ENCODE measurements at regions not wholly inside any gene's neighbourhood (a gene's known extent, or its start where the extent isn't known, plus 50 kb on each side); places are given as distances from the start of the nearest gene placed in this dataset.

- Histone ChIP-seq H3K27ac (no peak overlapping the region), H3K9me3 (no peaks in the 10 kb centered on the region), H3K36me3 (no peaks in the 10 kb centered on the region), H3K27me3 (no peaks in the 10 kb centered on the region), H3K4me3 (no peak overlapping the region), H3K4me1 (peaks cover 0 to 16% (median 5%) of the 10 kb centered on the region in 4 donors)
- WGBS, 2 donors (ENCODE audit: low coverage in 1 of 2): 31 to 51% methylated on average over 3 of the region's 3 CpGs
- TF ChIP-seq POLR2AphosphoS5 (IDR thresholded peaks at IDR 0.05): no peak
- no peak for TF ChIP-seq POLR2A (IDR thresholded peaks at IDR 0.05)
- no peak for TF ChIP-seq EP300 (IDR thresholded peaks at IDR 0.05; ENCODE audit: low read depth)
- TF ChIP-seq, protein P1, sequence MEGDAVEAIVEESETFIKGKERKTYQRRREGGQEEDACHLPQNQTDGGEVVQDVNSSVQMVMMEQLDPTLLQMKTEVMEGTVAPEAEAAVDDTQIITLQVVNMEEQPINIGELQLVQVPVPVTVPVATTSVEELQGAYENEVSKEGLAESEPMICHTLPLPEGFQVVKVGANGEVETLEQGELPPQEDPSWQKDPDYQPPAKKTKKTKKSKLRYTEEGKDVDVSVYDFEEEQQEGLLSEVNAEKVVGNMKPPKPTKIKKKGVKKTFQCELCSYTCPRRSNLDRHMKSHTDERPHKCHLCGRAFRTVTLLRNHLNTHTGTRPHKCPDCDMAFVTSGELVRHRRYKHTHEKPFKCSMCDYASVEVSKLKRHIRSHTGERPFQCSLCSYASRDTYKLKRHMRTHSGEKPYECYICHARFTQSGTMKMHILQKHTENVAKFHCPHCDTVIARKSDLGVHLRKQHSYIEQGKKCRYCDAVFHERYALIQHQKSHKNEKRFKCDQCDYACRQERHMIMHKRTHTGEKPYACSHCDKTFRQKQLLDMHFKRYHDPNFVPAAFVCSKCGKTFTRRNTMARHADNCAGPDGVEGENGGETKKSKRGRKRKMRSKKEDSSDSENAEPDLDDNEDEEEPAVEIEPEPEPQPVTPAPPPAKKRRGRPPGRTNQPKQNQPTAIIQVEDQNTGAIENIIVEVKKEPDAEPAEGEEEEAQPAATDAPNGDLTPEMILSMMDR (IDR thresholded peaks at IDR 0.05): no peak
- in situ Hi-C loops (cut with MboI; ENCODE audit: low pct_ligation_motif_present in 1 of 4, low pct_unique_long_range_greater_than_20kb in 1 of 4, low sequenced_read_pairs in 3 of 4) (no loop called here), intact Hi-C loops (cut with DNase I; ENCODE audit: low total_unique reads) (no loop called here)
- DNase-seq: no peak
Observed at GRCh38 chr2:149767516-149767974, 180.0 kb upstream of the MMADHC start.

- no peaks in the 10 kb centered on the region for H3K27me3 ChIP-seq
- H3K4me3 ChIP-seq: no peak overlapping the region
- no peak overlapping the region for H3K27ac ChIP-seq
- H3K36me3 ChIP-seq: no peaks in the 10 kb centered on the region
- TF ChIP-seq POLR2A (IDR thresholded peaks at IDR 0.05): no peak
- TF ChIP-seq, protein P1 (IDR thresholded peaks at IDR 0.05): no peak
- TF ChIP-seq EP300 (IDR thresholded peaks at IDR 0.05; ENCODE audit: low read depth): no peak
- TF ChIP-seq POLR2AphosphoS5 (IDR thresholded peaks at IDR 0.05): no peak
- intact Hi-C loops (cut with DNase I; ENCODE audit: low total_unique reads) (no loop called here), in situ Hi-C loops (cut with MboI; ENCODE audit: low pct_ligation_motif_present in 1 of 4, low pct_unique_long_range_greater_than_20kb in 1 of 4, low sequenced_read_pairs in 3 of 4) (no loop called here)
- no peaks in the 10 kb centered on the region for H3K9me3 ChIP-seq
- no peak for DNase-seq
- H3K4me1 ChIP-seq: peaks cover 0 to 16% (median 5%) of the 10 kb centered on the region in 4 donors
Observed at GRCh38 chr2:149766339-149766738, 178.8 kb upstream of the MMADHC start.

DNA sequence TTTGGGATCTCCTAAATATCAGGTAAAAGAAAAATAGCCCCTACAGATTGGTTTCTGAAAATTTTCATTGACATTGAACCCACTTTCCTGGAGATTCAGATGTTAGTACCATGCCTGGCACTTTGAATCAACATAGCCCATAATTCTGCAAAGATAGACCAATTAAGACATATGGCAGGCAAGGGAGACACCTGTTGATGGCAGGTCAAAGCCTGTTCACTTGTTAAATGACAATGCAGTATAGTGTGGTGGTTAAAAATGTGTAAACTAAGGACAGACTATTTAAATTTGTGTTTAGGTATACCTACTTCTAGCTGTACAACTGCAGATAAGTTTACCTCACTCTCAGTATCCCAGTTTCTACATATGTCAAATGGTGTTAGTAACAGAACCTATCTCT, 178.1 kb upstream of the MMADHC start:
- no peak for DNase-seq
- in situ Hi-C loops (cut with MboI; ENCODE audit: low pct_ligation_motif_present in 1 of 4, low pct_unique_long_range_greater_than_20kb in 1 of 4, low sequenced_read_pairs in 3 of 4): no loop called here
- Histone ChIP-seq H3K27me3 (no peaks in the 10 kb centered on the region), H3K9me3 (no peaks in the 10 kb centered on the region), H3K4me1 (peaks cover 0 to 16% (median 5%) of the 10 kb centered on the region in 4 donors), H3K27ac (no peak overlapping the region), H3K36me3 (no peaks in the 10 kb centered on the region), H3K4me3 (no peak overlapping the region)
- no peak for TF ChIP-seq POLR2A (IDR thresholded peaks at IDR 0.05)
- intact Hi-C loops (cut with DNase I; ENCODE audit: low total_unique reads): no loop called here

DNA sequence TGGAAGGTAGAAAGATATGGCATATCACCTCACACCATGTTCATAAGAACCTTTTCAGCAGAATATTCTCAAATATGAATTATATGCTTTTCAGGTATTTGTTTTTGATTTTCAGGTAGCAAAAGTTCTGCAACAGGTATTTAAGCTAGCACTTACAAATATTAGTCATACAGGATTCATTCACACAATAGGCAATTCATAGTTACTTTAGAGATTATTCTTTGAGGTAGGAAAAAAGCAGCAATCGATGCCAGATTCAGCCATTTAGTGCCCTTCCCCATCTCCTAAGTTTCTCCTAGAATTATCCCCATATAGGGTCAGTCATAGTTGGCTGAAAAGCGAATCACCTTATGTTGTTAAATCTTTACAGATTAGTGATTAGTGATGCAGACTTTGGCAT, 177.4 kb upstream of the MMADHC start:
- in situ Hi-C loops (cut with MboI; ENCODE audit: low pct_ligation_motif_present in 1 of 4, low pct_unique_long_range_greater_than_20kb in 1 of 4, low sequenced_read_pairs in 3 of 4): no loop called here
- Histone ChIP-seq H3K27ac (no peak overlapping the region), H3K4me1 (peaks cover 0 to 16% (median 5%) of the 10 kb centered on the region in 4 donors), H3K4me3 (no peak overlapping the region), H3K36me3 (no peaks in the 10 kb centered on the region), H3K9me3 (no peaks in the 10 kb centered on the region), H3K27me3 (no peaks in the 10 kb centered on the region)
- DNase-seq: no peak
- intact Hi-C loops (cut with DNase I; ENCODE audit: low total_unique reads): no loop called here
- WGBS, 2 donors (ENCODE audit: low coverage in 1 of 2): 84 to 100% methylated on average over 2 of the region's 2 CpGs
- TF ChIP-seq EP300 (IDR thresholded peaks at IDR 0.05; ENCODE audit: low read depth): no peak
- TF ChIP-seq POLR2AphosphoS5 (IDR thresholded peaks at IDR 0.05): no peak
- TF ChIP-seq, protein P1 (IDR thresholded peaks at IDR 0.05): no peak
- no peak for TF ChIP-seq POLR2A (IDR thresholded peaks at IDR 0.05)

DNA sequence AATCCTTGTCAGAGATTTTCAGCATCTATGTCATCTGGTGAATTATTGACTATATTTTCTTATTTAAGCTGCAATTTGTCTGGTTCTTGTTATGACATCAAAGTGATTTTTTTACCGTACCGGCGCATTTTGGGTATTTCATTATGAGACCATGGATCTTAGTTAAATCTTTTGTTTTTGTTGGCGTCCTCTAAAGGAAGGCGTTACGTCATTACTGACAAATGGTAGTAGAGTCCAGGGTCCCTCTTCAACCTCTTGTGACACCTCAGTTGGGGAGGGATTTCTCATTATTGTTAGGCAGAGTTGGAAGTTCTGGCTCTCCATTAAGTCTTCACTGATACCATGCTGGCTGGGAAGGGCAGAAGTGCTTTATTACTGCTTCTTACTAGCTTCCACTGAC, 175.8 kb upstream of the MMADHC start:
- no peak for DNase-seq
- intact Hi-C loops (cut with DNase I; ENCODE audit: low total_unique reads): no loop called here
- peaks cover 0 to 12% (median 3%) of the 10 kb centered on the region in 4 donors for H3K4me1 ChIP-seq

More for the DNA sequence above, 175.8 kb upstream of the MMADHC start:
- H3K27ac ChIP-seq: no peak overlapping the region
- no peaks in the 10 kb centered on the region for H3K27me3 ChIP-seq
- no peaks in the 10 kb centered on the region for H3K36me3 ChIP-seq
- no peaks in the 10 kb centered on the region for H3K9me3 ChIP-seq
- in situ Hi-C loops (cut with MboI; ENCODE audit: low pct_ligation_motif_present in 1 of 4, low pct_unique_long_range_greater_than_20kb in 1 of 4, low sequenced_read_pairs in 3 of 4): no loop called here
- WGBS, 2 donors (ENCODE audit: low coverage in 1 of 2): 94 to 98% methylated on average over 6 of the region's 6 CpGs
- no peak for TF ChIP-seq POLR2A (IDR thresholded peaks at IDR 0.05)
- TF ChIP-seq POLR2AphosphoS5 (IDR thresholded peaks at IDR 0.05): no peak
- TF ChIP-seq, protein P1 (IDR thresholded peaks at IDR 0.05): no peak
- TF ChIP-seq EP300 (IDR thresholded peaks at IDR 0.05; ENCODE audit: low read depth): no peak
- no peak overlapping the region for H3K4me3 ChIP-seq
